CD14-positive monocyte (primary cell): ENCODE measurements at regions not wholly inside any gene's neighbourhood (a gene's known extent, or its start where the extent isn't known, plus 50 kb on each side); places are given as distances from the start of the nearest gene placed in this dataset.

Source experiments
- DNase-seq, 3 donors: peaks; one replicate each; pipeline ENCODE4 v3.0.0-alpha.2; 2011 to 2022
- H2AFZ ChIP-seq: 2 replicates; pipeline ENCODE4 v1.6.0; 2012; ENCODE audit warnings: mild to moderate bottlenecking, low read depth, low read length, inconsistent platforms; ENCODE audit not compliant: insufficient read depth, poor library complexity, severe bottlenecking
- H3K27ac ChIP-seq, 2 donors: 1 replicate in 1 of 2; 2 replicates in 1 of 2; pipeline ENCODE4 v1.5.1; 2012 to 2013; ENCODE audit warnings: low read length in 2 of 2, control low read depth in 1 of 2, inconsistent platforms in 1 of 2, low read depth in 1 of 2, mild to moderate bottlenecking in 1 of 2
- H3K27me3 ChIP-seq, 2 donors: one replicate each; pipeline versions ENCODE4 v1.6.0 to v1.6.1; 2011 to 2013; ENCODE audit warnings: low read length in 2 of 2; ENCODE audit not compliant: control insufficient read depth in 2 of 2, insufficient read depth in 2 of 2
- H3K36me3 ChIP-seq, 2 donors: replicated peaks in 1 of 2; 1 replicate in 1 of 2; 2 replicates in 1 of 2; pipeline versions ENCODE4 v1.5.1 to v1.6.1; 2012 to 2013; ENCODE audit warnings: low read length in 2 of 2, control low read depth in 1 of 2, inconsistent platforms in 1 of 2, mild to moderate bottlenecking in 1 of 2; ENCODE audit not compliant: insufficient read depth in 2 of 2, control insufficient read depth in 1 of 2
- H3K4me1 ChIP-seq, 2 donors: 1 replicate in 1 of 2; 2 replicates in 1 of 2; pipeline versions ENCODE4 v1.5.1 to v1.6.1; 2012 to 2013; ENCODE audit warnings: low read length in 2 of 2, control low read depth in 1 of 2, inconsistent platforms in 1 of 2, mild to moderate bottlenecking in 1 of 2, moderate library complexity in 1 of 2; ENCODE audit not compliant: insufficient read depth in 2 of 2, control insufficient read depth in 1 of 2
- H3K4me2 ChIP-seq: replicated peaks from 2 replicates; pipeline ENCODE3; 2012; ENCODE audit warnings: low read length, moderate library complexity, mild to moderate bottlenecking; ENCODE audit not compliant: poor library complexity, severe bottlenecking; ENCODE audit errors: extremely low read depth
- H3K4me3 ChIP-seq, 3 experiments: fragments of 200-600 bp in 1 of 3; sonication (generic) in 1 of 3; replicated peaks in 1 of 3; 1 replicate in 2 of 3; 2 replicates in 1 of 3; pipeline ENCODE4 v1.5.1; 2011 to 2013; ENCODE audit warnings: low read length in 3 of 3, mild to moderate bottlenecking in 3 of 3, control low read depth in 2 of 3, low read depth in 2 of 3, inconsistent platforms in 1 of 3, moderate library complexity in 1 of 3
- H3K79me2 ChIP-seq: 2 replicates; pipeline ENCODE4 v1.6.0; 2012; ENCODE audit warnings: mild to moderate bottlenecking, control low read depth, inconsistent platforms, low read length, moderate library complexity; ENCODE audit not compliant: insufficient read depth
- H3K9ac ChIP-seq: 2 replicates; pipeline ENCODE4 v1.6.0; 2017; ENCODE audit warnings: low read length, mild to moderate bottlenecking; ENCODE audit not compliant: insufficient read depth, poor library complexity, severe bottlenecking
- H3K9me3 ChIP-seq, 2 donors: replicated peaks in 1 of 2; 1 replicate in 1 of 2; 2 replicates in 1 of 2; pipeline versions ENCODE4 v1.5.1 to v1.6.1; 2012 to 2013; ENCODE audit warnings: low read length in 2 of 2, control low read depth in 1 of 2; ENCODE audit not compliant: control insufficient read depth in 1 of 2, insufficient read depth in 1 of 2
- H4K20me1 ChIP-seq: 2 replicates; pipeline ENCODE4 v1.6.0; 2012; ENCODE audit warnings: mild to moderate bottlenecking, low read length, control low read depth, moderate library complexity; ENCODE audit not compliant: insufficient read depth
- H3K27ac Mint-ChIP-seq, 7 donors: one replicate each; pipeline ENCODE4 v1.8.0; 2020; ENCODE audit warnings: mild to moderate bottlenecking in 7 of 7, mixed read lengths in 7 of 7, moderate library complexity in 6 of 7, inconsistent platforms in 2 of 7
- H3K27me3 Mint-ChIP-seq, 3 donors: one replicate each; pipeline ENCODE4 v1.8.0; 2021 to 2022; ENCODE audit warnings: low read depth in 3 of 3, mild to moderate bottlenecking in 3 of 3, mixed read lengths in 3 of 3, moderate library complexity in 3 of 3, inconsistent platforms in 1 of 3
- H3K36me3 Mint-ChIP-seq, 2 donors: one replicate each; pipeline ENCODE4 v1.8.0; 2020; ENCODE audit warnings: mixed read lengths in 2 of 2, inconsistent platforms in 1 of 2, mild to moderate bottlenecking in 1 of 2
- H3K4me1 Mint-ChIP-seq: one replicate; pipeline ENCODE4 v1.8.0; 2020; ENCODE audit warnings: mild to moderate bottlenecking, mixed read lengths
- H3K4me3 Mint-ChIP-seq, 2 donors: one replicate each; pipeline ENCODE4 v1.8.0; 2020; ENCODE audit warnings: mild to moderate bottlenecking in 2 of 2, mixed read lengths in 2 of 2, moderate library complexity in 1 of 2
- H3K9me3 Mint-ChIP-seq, 7 donors: one replicate each; pipeline ENCODE4 v1.8.0; 2020 to 2022; ENCODE audit warnings: mixed read lengths in 7 of 7, mild to moderate bottlenecking in 6 of 7, moderate library complexity in 6 of 7, inconsistent platforms in 2 of 7
- CTCF ChIP-seq: fragments of 200-600 bp; IDR thresholded peaks from one replicate; pipeline ENCODE4 v1.8.0; 2022; ENCODE audit warnings: antibody characterized with exemption, mild to moderate bottlenecking
- WGBS: methylation state at CpG from one replicate; pipeline ENCODE4 v1.1.5; 2013; ENCODE audit warnings: missing lambda C conversion rate; ENCODE audit not compliant: insufficient coverage; 5-methylcytosine and 5-hydroxymethylcytosine counted together
- intact Hi-C, 2 donors: fragments of 100-400 bp; cut with micrococcal nuclease; formaldehyde crosslinking; loops; one replicate each; pipeline versions ENCODE4 v1.15.0 to v1.15.1; 2023

- H3K9me3 Mint-ChIP-seq = peaks cover 2 to 6% (median 4%) of the 10 kb centered on the region in 7 donors
- 83% methylated on average over 1 of the region's 2 CpGs for WGBS
Observed at GRCh38 chr14:42554091-42554490, 947.4 kb downstream of the LRFN5 start.

DNA sequence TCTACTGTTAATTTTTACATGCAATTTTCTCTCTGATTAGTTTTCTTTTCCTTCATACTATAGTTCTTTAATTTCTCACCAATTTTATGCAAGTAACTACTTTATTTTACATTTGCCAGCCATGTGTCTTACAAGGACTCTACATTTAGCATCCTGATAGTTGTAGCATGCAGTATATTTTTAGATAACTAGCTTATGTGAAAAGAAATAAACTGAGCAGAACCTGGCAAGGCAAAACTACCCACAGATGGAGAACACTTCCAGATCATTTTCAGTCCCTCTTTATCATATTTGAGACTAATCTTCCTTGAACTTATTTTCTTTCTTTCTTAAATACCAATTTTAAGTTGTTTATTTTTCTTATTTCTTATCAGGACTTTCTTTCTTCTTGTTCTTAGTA is 943.6 kb downstream of the LRFN5 start:
- Histone ChIP-seq H2AFZ (no peak overlapping the region), H3K36me3 (no peaks in the 10 kb centered on the region), H3K4me1 (no peaks in the 10 kb centered on the region), H3K4me3 (no peak overlapping the region), H3K27me3 (no peaks in the 10 kb centered on the region), H3K9ac (no peak overlapping the region), H3K4me2 (no peak overlapping the region), H4K20me1 (no peaks in the 10 kb centered on the region), H3K27ac (no peak overlapping the region), H3K9me3 (peaks cover 0 to 8% of the 10 kb centered on the region in 2 donors), H3K79me2 (no peaks in the 10 kb centered on the region)
- no peak overlapping the region for H3K4me3 Mint-ChIP-seq
- H3K4me1 Mint-ChIP-seq = no peaks in the 10 kb centered on the region
- no peak overlapping the region for H3K27ac Mint-ChIP-seq
- DNase-seq = no peak
- intact Hi-C loops = no loop called here
- H3K36me3 Mint-ChIP-seq = no peaks in the 10 kb centered on the region
- TF ChIP-seq CTCF = no peak
- no peaks in the 10 kb centered on the region for H3K27me3 Mint-ChIP-seq
- H3K9me3 Mint-ChIP-seq = peaks cover 0 to 7% (median 2%) of the 10 kb centered on the region in 7 donors

More at GRCh38 chr14:42554091-42554490, 947.4 kb downstream of the LRFN5 start:
- no peak for DNase-seq
- Histone ChIP-seq H3K4me3 (no peak overlapping the region), H3K79me2 (no peaks in the 10 kb centered on the region), H4K20me1 (no peaks in the 10 kb centered on the region), H3K4me1 (no peaks in the 10 kb centered on the region), H3K36me3 (no peaks in the 10 kb centered on the region), H3K27ac (no peak overlapping the region), H3K9ac (no peak overlapping the region), H3K27me3 (no peaks in the 10 kb centered on the region), H3K4me2 (no peak overlapping the region), H2AFZ (no peak overlapping the region), H3K9me3 (peaks cover 0 to 4% of the 10 kb centered on the region in 2 donors)
- Mint-ChIP-seq H3K4me1 (no peaks in the 10 kb centered on the region), H3K36me3 (no peaks in the 10 kb centered on the region), H3K27ac (no peak overlapping the region), H3K4me3 (no peak overlapping the region), H3K27me3 (no peaks in the 10 kb centered on the region)
- intact Hi-C loops = no loop called here
- no peak for TF ChIP-seq CTCF
